ENCODE measurements at regions not wholly inside any gene's neighbourhood (a gene's known extent, or its start where the extent isn't known, plus 50 kb on each side); places are given as distances from the start of the nearest gene placed in this dataset.

DNA sequence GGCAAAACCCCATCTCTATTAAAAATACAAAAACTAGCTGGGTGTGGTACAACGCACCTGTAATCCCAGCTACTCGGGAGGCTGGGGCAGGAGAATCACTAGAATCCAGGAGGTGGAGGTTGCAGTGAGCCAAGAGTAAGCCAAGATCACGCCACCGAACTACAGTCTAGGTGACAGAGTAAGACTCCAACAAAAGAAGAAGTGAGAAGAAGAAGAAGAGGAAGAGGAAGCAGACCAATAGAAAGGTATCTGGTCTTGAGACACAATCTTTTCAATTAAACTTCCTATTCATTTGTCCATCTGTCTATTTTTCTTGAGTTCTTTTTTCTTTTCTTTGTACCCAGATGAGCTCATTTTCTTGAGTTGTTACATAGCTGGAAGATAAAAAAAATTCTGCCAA, 55.7 kb upstream of the ACADM start:
- no peak for DNase-seq
- Histone ChIP-seq H3K9me3 (ENCODE audit: control insufficient read depth in 4 of 4, insufficient read depth in 3 of 4, low read length in 3 of 4) (no peaks in the 10 kb centered on the region), H3K4me3 (no peak overlapping the region), H3K4me1 (ENCODE audit: control insufficient read depth in 5 of 5, insufficient read depth in 5 of 5, low read length in 5 of 5) (no peaks in the 10 kb centered on the region), H3K27me3 (ENCODE audit: control insufficient read depth in 3 of 3, insufficient read depth in 3 of 3, low read length in 2 of 3) (no peaks in the 10 kb centered on the region), H3K9ac (ENCODE audit: insufficient read depth in 1 of 2, low read length in 2 of 2) (no peak overlapping the region), H3K36me3 (ENCODE audit: control insufficient read depth in 4 of 4, insufficient read depth in 4 of 4, low read length in 4 of 4) (no peaks in the 10 kb centered on the region), H3K27ac (ENCODE audit: low read depth in 1 of 2, low read length in 1 of 2) (no peak overlapping the region)
- WGBS, 2 donors, result 83 to 92% methylated on average over 4 of the region's 4 CpGs
- TF ChIP-seq, protein P1, sequence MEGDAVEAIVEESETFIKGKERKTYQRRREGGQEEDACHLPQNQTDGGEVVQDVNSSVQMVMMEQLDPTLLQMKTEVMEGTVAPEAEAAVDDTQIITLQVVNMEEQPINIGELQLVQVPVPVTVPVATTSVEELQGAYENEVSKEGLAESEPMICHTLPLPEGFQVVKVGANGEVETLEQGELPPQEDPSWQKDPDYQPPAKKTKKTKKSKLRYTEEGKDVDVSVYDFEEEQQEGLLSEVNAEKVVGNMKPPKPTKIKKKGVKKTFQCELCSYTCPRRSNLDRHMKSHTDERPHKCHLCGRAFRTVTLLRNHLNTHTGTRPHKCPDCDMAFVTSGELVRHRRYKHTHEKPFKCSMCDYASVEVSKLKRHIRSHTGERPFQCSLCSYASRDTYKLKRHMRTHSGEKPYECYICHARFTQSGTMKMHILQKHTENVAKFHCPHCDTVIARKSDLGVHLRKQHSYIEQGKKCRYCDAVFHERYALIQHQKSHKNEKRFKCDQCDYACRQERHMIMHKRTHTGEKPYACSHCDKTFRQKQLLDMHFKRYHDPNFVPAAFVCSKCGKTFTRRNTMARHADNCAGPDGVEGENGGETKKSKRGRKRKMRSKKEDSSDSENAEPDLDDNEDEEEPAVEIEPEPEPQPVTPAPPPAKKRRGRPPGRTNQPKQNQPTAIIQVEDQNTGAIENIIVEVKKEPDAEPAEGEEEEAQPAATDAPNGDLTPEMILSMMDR (IDR thresholded peaks at IDR 0.05; ENCODE audit: control extremely low read depth, extremely low read depth), result no peak
- ATAC-seq (ENCODE audit: insufficient read depth, low FRiP score), result no peak

- H3K36me3 ChIP-seq (ENCODE audit: control insufficient read depth in 4 of 4, insufficient read depth in 4 of 4, low read length in 4 of 4), result no peaks in the 10 kb centered on the region
- no peak overlapping the region for H3K27ac ChIP-seq (ENCODE audit: low read depth in 1 of 2, low read length in 1 of 2)
- no peaks in the 10 kb centered on the region for H3K27me3 ChIP-seq (ENCODE audit: control insufficient read depth in 3 of 3, insufficient read depth in 3 of 3, low read length in 2 of 3)
- no peaks in the 10 kb centered on the region for H3K4me1 ChIP-seq (ENCODE audit: control insufficient read depth in 5 of 5, insufficient read depth in 5 of 5, low read length in 5 of 5)
- ATAC-seq (ENCODE audit: insufficient read depth, low FRiP score) (no peak), DNase-seq (no peak)
- H3K4me3 ChIP-seq, result no peak overlapping the region
- 94 to 95% methylated on average over 4 of the region's 4 CpGs for WGBS, 2 donors
- TF ChIP-seq, protein P1 (IDR thresholded peaks at IDR 0.05; ENCODE audit: control extremely low read depth, extremely low read depth), result no peak
- H3K9ac ChIP-seq (ENCODE audit: insufficient read depth in 1 of 2, low read length in 2 of 2), result no peak overlapping the region
- H3K9me3 ChIP-seq (ENCODE audit: control insufficient read depth in 4 of 4, insufficient read depth in 3 of 4, low read length in 3 of 4), result no peaks in the 10 kb centered on the region
Observed at GRCh38 chr1:75671708-75672107, 52.8 kb upstream of the ACADM start.

DNA sequence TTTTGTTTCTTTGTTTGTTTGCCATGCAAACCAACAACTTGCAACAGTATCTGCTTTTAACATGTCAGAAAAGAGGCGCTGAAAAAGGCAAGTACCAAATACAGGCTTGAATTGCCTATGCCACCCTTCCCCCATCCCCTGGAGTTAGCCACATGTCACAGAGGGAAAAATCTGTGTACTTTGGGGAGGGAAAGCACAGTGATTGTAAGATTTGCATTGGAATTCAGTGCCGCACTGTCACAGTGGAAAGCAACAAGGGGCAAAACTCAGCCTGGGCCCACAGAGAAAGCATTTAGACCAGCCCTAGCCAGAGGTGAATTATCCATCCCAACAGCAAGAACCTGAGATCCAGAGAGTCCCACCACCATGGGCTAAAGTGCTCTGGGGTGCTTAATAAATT, 52.4 kb upstream of the ACADM start:
- Histone ChIP-seq H3K4me3 (no peak overlapping the region), H3K36me3 (ENCODE audit: control insufficient read depth in 4 of 4, insufficient read depth in 4 of 4, low read length in 4 of 4) (no peaks in the 10 kb centered on the region), H3K4me1 (ENCODE audit: control insufficient read depth in 5 of 5, insufficient read depth in 5 of 5, low read length in 5 of 5) (no peaks in the 10 kb centered on the region), H3K9ac (ENCODE audit: insufficient read depth in 1 of 2, low read length in 2 of 2) (no peak overlapping the region), H3K27ac (ENCODE audit: low read depth in 1 of 2, low read length in 1 of 2) (no peak overlapping the region), H3K27me3 (ENCODE audit: control insufficient read depth in 3 of 3, insufficient read depth in 3 of 3, low read length in 2 of 3) (no peaks in the 10 kb centered on the region), H3K9me3 (ENCODE audit: control insufficient read depth in 4 of 4, insufficient read depth in 3 of 4, low read length in 3 of 4) (no peaks in the 10 kb centered on the region)
- TF ChIP-seq, protein P1 (IDR thresholded peaks at IDR 0.05; ENCODE audit: control extremely low read depth, extremely low read depth), result no peak
- 94 to 98% methylated on average over 2 of the region's 2 CpGs for WGBS, 2 donors
- DNase-seq, result no peak
- no peak for ATAC-seq (ENCODE audit: insufficient read depth, low FRiP score)
